ENCODE measurements at regions not wholly inside any gene's neighbourhood (a gene's known extent, or its start where the extent isn't known, plus 50 kb on each side); places are given as distances from the start of the nearest gene placed in this dataset.
"Not testable (repeated sequence)": the region's sequence is repeated elsewhere in the genome, so short reads cannot be mapped to it uniquely, and the experiment has no call there.

- no peak overlapping the region for H3K4me3 ChIP-seq (ENCODE audit: low read depth, low read length)
- TF ChIP-seq CTCF (IDR thresholded peaks at IDR 0.05; ENCODE audit: low read depth, low read length, missing control alignments), result no peak
Observed at GRCh38 chr4:42248972-42249371, 96.5 kb upstream of the BEND4 start.

GRCh38 chr4:42252315-42252714 lies 99.9 kb upstream of the BEND4 start:
- no peak for TF ChIP-seq CTCF (IDR thresholded peaks at IDR 0.05; ENCODE audit: low read depth, low read length, missing control alignments)
- H3K4me3 ChIP-seq (ENCODE audit: low read depth, low read length), result no peak overlapping the region
- no peak for DNase-seq (ENCODE audit: low read depth)

More at GRCh38 chr4:42248972-42249371, 96.5 kb upstream of the BEND4 start:
- no peak for DNase-seq (ENCODE audit: low read depth)

- DNase-seq (ENCODE audit: low read depth); H3K4me3 ChIP-seq (ENCODE audit: low read depth, low read length): not testable (repeated sequence)
Observed at GRCh38 chr4:42257645-42258044, 105.2 kb upstream of the BEND4 start.

- no peak for TF ChIP-seq CTCF (IDR thresholded peaks at IDR 0.05; ENCODE audit: low read depth, low read length, missing control alignments)
- no peak overlapping the region for H3K4me3 ChIP-seq (ENCODE audit: low read depth, low read length)
- no peak for DNase-seq (ENCODE audit: low read depth)
Observed at GRCh38 chr4:42262701-42263490, 110.4 kb upstream of the BEND4 start.

- no peak for DNase-seq (ENCODE audit: low read depth)
- no peak overlapping the region for H3K4me3 ChIP-seq (ENCODE audit: low read depth, low read length)
- TF ChIP-seq CTCF (IDR thresholded peaks at IDR 0.05; ENCODE audit: low read depth, low read length, missing control alignments), result no peak
Observed at GRCh38 chr4:42265782-42266602, 113.5 kb upstream of the BEND4 start.

GRCh38 chr4:42267724-42268123 lies 115.3 kb upstream of the BEND4 start:
- H3K4me3 ChIP-seq (ENCODE audit: low read depth, low read length), result no peak overlapping the region
- TF ChIP-seq CTCF (IDR thresholded peaks at IDR 0.05; ENCODE audit: low read depth, low read length, missing control alignments), result no peak
- no peak for DNase-seq (ENCODE audit: low read depth)

- no peak for DNase-seq (ENCODE audit: low read depth)
- TF ChIP-seq CTCF (IDR thresholded peaks at IDR 0.05; ENCODE audit: low read depth, low read length, missing control alignments), result no peak
- no peak overlapping the region for H3K4me3 ChIP-seq (ENCODE audit: low read depth, low read length)
Observed at GRCh38 chr4:42268824-42269223, 116.4 kb upstream of the BEND4 start.
